Aorta (tissue), 5 donors: ENCODE measurements at regions not wholly inside any gene's neighbourhood (a gene's known extent, or its start where the extent isn't known, plus 50 kb on each side); places are given as distances from the start of the nearest gene placed in this dataset.

Experiments used
- ATAC-seq: fragments of 200-7000 bp; cut with Tn5 transposase; one replicate; pipeline ENCODE4 v1.9.1; 2022; ENCODE audit warnings: moderate library complexity; ENCODE audit not compliant: low FRiP score
- DNase-seq, 2 donors: peaks; one replicate each; pipeline ENCODE4 v3.0.0-alpha.2; 2020
- H3K27ac ChIP-seq, 2 donors: one replicate each; pipeline ENCODE4 v1.5.1; 2013; ENCODE audit warnings: low read length in 2 of 2, mild to moderate bottlenecking in 2 of 2, moderate library complexity in 2 of 2, control low read depth in 1 of 2, inconsistent platforms in 1 of 2, low read depth in 1 of 2
- H3K27me3 ChIP-seq, 2 donors: one replicate each; pipeline ENCODE4 v1.6.1; 2013; ENCODE audit warnings: control low read depth in 1 of 2, low read length in 1 of 2, mild to moderate bottlenecking in 1 of 2, moderate library complexity in 1 of 2; ENCODE audit not compliant: insufficient read depth in 2 of 2, control insufficient read depth in 1 of 2
- H3K36me3 ChIP-seq, 2 donors: one replicate each; pipeline ENCODE4 v1.6.1; 2013; ENCODE audit warnings: control low read depth in 1 of 2, low read length in 1 of 2, mild to moderate bottlenecking in 1 of 2; ENCODE audit not compliant: insufficient read depth in 2 of 2, control insufficient read depth in 1 of 2
- H3K4me1 ChIP-seq, 2 donors: one replicate each; pipeline ENCODE4 v1.6.1; 2013; ENCODE audit warnings: low read length in 2 of 2, control low read depth in 1 of 2, mild to moderate bottlenecking in 1 of 2, moderate library complexity in 1 of 2; ENCODE audit not compliant: insufficient read depth in 2 of 2, control insufficient read depth in 1 of 2
- H3K4me3 ChIP-seq, 2 donors: one replicate each; pipeline ENCODE4 v1.5.1; 2013; ENCODE audit warnings: low read length in 2 of 2, control low read depth in 1 of 2, mild to moderate bottlenecking in 1 of 2
- H3K9me3 ChIP-seq: one replicate; pipeline ENCODE4 v1.6.1; 2013; ENCODE audit warnings: mild to moderate bottlenecking, low read length; ENCODE audit not compliant: control insufficient read depth
- WGBS, 2 donors: extraction: QIAGEN DNeasy Blood & Tissue Kit; methylation state at CpG; one replicate each; pipeline ENCODE4 v1.1.7; 2013; 5-methylcytosine and 5-hydroxymethylcytosine counted together
- intact Hi-C, 2 donors: fragments of 100-400 bp; cut with DNase I; formaldehyde crosslinking; loops; one replicate each; pipeline versions ENCODE4 v1.14.2 to v1.15.0; 2022
- donor health status: healthy with polysubstance abuse.
- donor health status: Bipolar disorder and iron deficiency.
- donor health status: DM: no; HTN: no; CAD: no.
- donor health status: DM: no; HTN: no; CAD: no.
- donor health status: DM: yes; HTN: yes; CAD: no.

GRCh38 chr10:131647789-131648188, 253.0 kb upstream of the PPP2R2D start:
- peaks cover 1% of the 10 kb centered on the region for H3K9me3 ChIP-seq
- intact Hi-C loops: no loop called here
- DNase-seq (no peak), ATAC-seq (no peak)
- no peaks in the 10 kb centered on the region for H3K4me1 ChIP-seq
- H3K27ac ChIP-seq: no peak overlapping the region
- no peaks in the 10 kb centered on the region for H3K27me3 ChIP-seq
- no peak overlapping the region for H3K4me3 ChIP-seq
- no peaks in the 10 kb centered on the region for H3K36me3 ChIP-seq
- WGBS, 2 donors: 76 to 83% methylated on average over 11 of the region's 11 CpGs

- Histone ChIP-seq H3K36me3 (no peaks in the 10 kb centered on the region), H3K4me3 (no peak overlapping the region), H3K9me3 (peaks cover 1% of the 10 kb centered on the region), H3K4me1 (no peaks in the 10 kb centered on the region), H3K27ac (no peak overlapping the region), H3K27me3 (no peaks in the 10 kb centered on the region)
- DNase-seq (no peak), ATAC-seq (no peak)
- WGBS, 2 donors: 56 to 65% methylated on average over 8 of the region's 8 CpGs
- intact Hi-C loops: no loop called here
Observed at GRCh38 chr10:131648386-131649020, 252.3 kb upstream of the PPP2R2D start.

- no peaks in the 10 kb centered on the region for H3K9me3 ChIP-seq
- 54 to 63% methylated on average over 6 of the region's 6 CpGs for WGBS, 2 donors
- no peaks in the 10 kb centered on the region for H3K27me3 ChIP-seq
- H3K4me3 ChIP-seq: no peak overlapping the region
- no peaks in the 10 kb centered on the region for H3K36me3 ChIP-seq
- H3K4me1 ChIP-seq: no peaks in the 10 kb centered on the region
- no peak for ATAC-seq
- no peak overlapping the region for H3K27ac ChIP-seq
- intact Hi-C loops: no loop called here
- DNase-seq: no peak
Observed at GRCh38 chr10:131649617-131650016, 251.2 kb upstream of the PPP2R2D start.

- DNase-seq: no peak
- no peak for ATAC-seq
- Histone ChIP-seq H3K27me3 (no peaks in the 10 kb centered on the region), H3K9me3 (no peaks in the 10 kb centered on the region), H3K27ac (no peak overlapping the region), H3K4me1 (no peaks in the 10 kb centered on the region), H3K36me3 (no peaks in the 10 kb centered on the region), H3K4me3 (no peak overlapping the region)
- WGBS, 2 donors: 10 to 30% methylated on average over 12 of the region's 12 CpGs
- intact Hi-C loops: no loop called here
Observed at GRCh38 chr10:131650169-131650705, 250.6 kb upstream of the PPP2R2D start.

- no peak overlapping the region for H3K27ac ChIP-seq
- no peaks in the 10 kb centered on the region for H3K4me1 ChIP-seq
- DNase-seq (peak in 1 of 2 donors; percentile 35), ATAC-seq (no peak)
- no peaks in the 10 kb centered on the region for H3K36me3 ChIP-seq
- H3K9me3 ChIP-seq: no peaks in the 10 kb centered on the region
- no peaks in the 10 kb centered on the region for H3K27me3 ChIP-seq
- H3K4me3 ChIP-seq: no peak overlapping the region
- 71 to 74% methylated on average over 23 of the region's 23 CpGs for WGBS, 2 donors
- intact Hi-C loops: no loop called here
Observed at GRCh38 chr10:131650771-131651673, 249.8 kb upstream of the PPP2R2D start.

- intact Hi-C loops: no loop called here
- no peaks in the 10 kb centered on the region for H3K9me3 ChIP-seq
- DNase-seq (no peak), ATAC-seq (no peak)
- no peaks in the 10 kb centered on the region for H3K4me1 ChIP-seq
- no peaks in the 10 kb centered on the region for H3K36me3 ChIP-seq
- 9 to 12% methylated on average over 22 of the region's 22 CpGs for WGBS, 2 donors
- no peaks in the 10 kb centered on the region for H3K27me3 ChIP-seq
- no peak overlapping the region for H3K4me3 ChIP-seq
- no peak overlapping the region for H3K27ac ChIP-seq
Observed at GRCh38 chr10:131651674-131652437, 249.0 kb upstream of the PPP2R2D start.

GRCh38 chr10:131652438-131653139, 248.2 kb upstream of the PPP2R2D start:
- no peaks in the 10 kb centered on the region for H3K36me3 ChIP-seq
- 18 to 29% methylated on average over 22 of the region's 22 CpGs for WGBS, 2 donors
- no peak for ATAC-seq
- no peaks in the 10 kb centered on the region for H3K9me3 ChIP-seq
- H3K27ac ChIP-seq: no peak overlapping the region
- intact Hi-C loops: no loop called here
- no peaks in the 10 kb centered on the region for H3K27me3 ChIP-seq
- DNase-seq: no peak
- no peaks in the 10 kb centered on the region for H3K4me1 ChIP-seq
- H3K4me3 ChIP-seq: no peak overlapping the region

- intact Hi-C loops: no loop called here
- DNase-seq: peak in 1 of 2 donors; percentile 19
Observed at GRCh38 chr10:131653140-131653539, 247.7 kb upstream of the PPP2R2D start.

More at GRCh38 chr10:131653140-131653539, 247.7 kb upstream of the PPP2R2D start:
- Histone ChIP-seq H3K9me3 (no peaks in the 10 kb centered on the region), H3K4me3 (no peak overlapping the region), H3K36me3 (no peaks in the 10 kb centered on the region), H3K27me3 (no peaks in the 10 kb centered on the region), H3K4me1 (no peaks in the 10 kb centered on the region), H3K27ac (no peak overlapping the region)
- 69 to 75% methylated on average over 14 of the region's 14 CpGs for WGBS, 2 donors
- no peak for ATAC-seq
